Mucosa of stomach (tissue), 1 donor: ENCODE measurements at regions not wholly inside any gene's neighbourhood (a gene's known extent, or its start where the extent isn't known, plus 50 kb on each side); places are given as distances from the start of the nearest gene placed in this dataset.

Experiments used
- H3K27me3 ChIP-seq: one replicate; pipeline ENCODE4 v1.7.0; 2013; ENCODE audit warnings: mild to moderate bottlenecking, low read length; ENCODE audit not compliant: control insufficient read depth, insufficient read depth
- H3K36me3 ChIP-seq: one replicate; pipeline ENCODE4 v1.7.0; 2013; ENCODE audit warnings: low read length; ENCODE audit not compliant: control insufficient read depth, insufficient read depth
- H3K4me1 ChIP-seq: one replicate; pipeline ENCODE4 v1.7.0; 2013; ENCODE audit warnings: mild to moderate bottlenecking, low read length; ENCODE audit not compliant: control insufficient read depth, insufficient read depth
- H3K4me3 ChIP-seq: one replicate; pipeline ENCODE4 v1.7.0; 2013; ENCODE audit warnings: low read length
- H3K9ac ChIP-seq: one replicate; pipeline ENCODE4 v1.7.0; 2013; ENCODE audit warnings: mild to moderate bottlenecking, low read length, moderate library complexity
- H3K9me3 ChIP-seq: one replicate; pipeline ENCODE4 v1.7.0; 2013; ENCODE audit warnings: mild to moderate bottlenecking, low read length, moderate library complexity; ENCODE audit not compliant: control insufficient read depth
- donor health status: Pancreatic carcinoma.

DNA sequence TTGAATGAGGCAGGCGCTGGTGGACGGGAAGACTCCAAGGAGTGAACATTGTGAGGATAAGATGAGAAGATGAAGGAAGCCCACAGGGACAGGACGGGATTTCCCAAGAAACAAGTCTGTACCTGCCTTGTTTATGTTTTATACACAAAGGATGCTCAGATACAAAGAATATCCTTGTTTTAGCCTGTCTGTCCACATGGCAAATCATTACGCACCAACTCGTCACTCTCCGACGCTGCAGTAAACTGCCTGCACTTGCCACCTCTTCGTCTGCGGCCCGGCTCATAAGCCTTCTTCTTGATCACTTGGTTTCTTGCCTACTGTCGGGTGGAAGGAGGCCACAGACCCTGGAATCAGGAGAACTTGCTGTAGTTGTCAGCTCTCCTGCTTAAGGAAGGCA, 85.4 kb downstream of the CD83 start:
- Histone ChIP-seq H3K36me3 (no peaks in the 10 kb centered on the region), H3K9me3 (no peaks in the 10 kb centered on the region), H3K27me3 (no peaks in the 10 kb centered on the region), H3K9ac (no peak overlapping the region), H3K4me1 (peaks cover 7% of the 10 kb centered on the region), H3K4me3 (no peak overlapping the region)

DNA sequence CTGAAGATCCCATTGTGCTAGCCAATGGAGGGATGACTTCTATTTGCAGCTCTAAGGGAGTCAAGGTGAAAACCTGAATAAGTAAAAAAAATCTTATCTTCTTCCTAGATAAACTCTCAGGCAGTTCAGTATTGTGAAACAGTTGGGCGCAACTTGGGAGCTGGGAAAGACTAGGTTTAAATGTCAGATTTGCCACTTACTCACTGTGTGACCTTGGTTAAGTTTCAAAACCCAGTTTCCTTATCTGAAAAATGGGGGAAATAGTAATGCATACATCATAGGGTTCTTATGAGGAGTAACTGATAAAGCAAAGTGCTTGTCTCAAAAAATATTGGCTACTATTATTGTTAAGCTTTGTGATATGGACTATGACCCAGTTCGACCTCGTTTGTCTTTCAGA, 88.8 kb downstream of the CD83 start:
- Histone ChIP-seq H3K4me1 (peaks cover 9% of the 10 kb centered on the region), H3K27me3 (no peaks in the 10 kb centered on the region), H3K9me3 (no peaks in the 10 kb centered on the region), H3K9ac (no peak overlapping the region), H3K4me3 (no peak overlapping the region), H3K36me3 (no peaks in the 10 kb centered on the region)

DNA sequence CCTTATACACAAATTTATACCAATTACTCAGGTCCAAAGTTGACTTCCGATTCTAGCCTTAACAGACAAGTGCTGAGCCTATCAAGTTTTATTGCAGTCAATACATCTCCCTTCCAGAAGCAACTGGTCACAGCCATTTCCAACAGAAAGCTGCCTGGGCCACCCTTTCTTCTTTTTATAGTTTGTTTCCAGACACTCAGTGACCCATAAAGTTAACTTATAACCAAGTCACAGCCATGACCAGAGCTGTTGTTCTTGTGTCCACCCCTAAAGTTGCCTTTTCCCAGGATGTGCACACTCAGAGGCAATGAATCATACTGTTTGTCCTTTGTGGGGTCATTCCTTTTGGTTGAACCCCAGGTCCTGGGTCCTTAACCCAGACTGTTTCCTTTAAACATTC, 89.9 kb downstream of the CD83 start:
- Histone ChIP-seq H3K27me3 (no peaks in the 10 kb centered on the region), H3K36me3 (no peaks in the 10 kb centered on the region), H3K4me1 (peaks cover 18% of the 10 kb centered on the region), H3K9ac (no peak overlapping the region), H3K9me3 (no peaks in the 10 kb centered on the region), H3K4me3 (no peak overlapping the region)

DNA sequence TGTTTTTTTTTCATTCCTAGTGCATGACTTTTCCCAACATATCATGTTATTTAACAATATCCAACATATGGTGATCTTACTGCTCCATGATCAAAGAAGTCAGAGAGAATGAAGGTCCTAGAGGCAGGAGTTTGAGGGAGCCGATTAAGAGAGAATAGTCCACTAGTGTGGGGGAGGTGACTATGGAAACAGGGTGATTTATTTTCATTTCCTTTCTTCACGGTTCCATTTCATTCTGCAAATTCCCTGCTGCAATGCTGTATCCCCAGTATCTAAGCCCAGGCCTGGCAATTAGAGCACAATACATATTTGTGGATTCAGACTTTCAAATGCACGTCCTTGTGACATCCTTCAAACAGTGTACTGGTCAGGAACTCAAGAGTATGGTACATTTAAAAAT, 91.4 kb downstream of the CD83 start:
- Histone ChIP-seq H3K4me3 (no peak overlapping the region), H3K36me3 (no peaks in the 10 kb centered on the region), H3K4me1 (peaks cover 18% of the 10 kb centered on the region), H3K9me3 (no peaks in the 10 kb centered on the region), H3K9ac (no peak overlapping the region), H3K27me3 (no peaks in the 10 kb centered on the region)

DNA sequence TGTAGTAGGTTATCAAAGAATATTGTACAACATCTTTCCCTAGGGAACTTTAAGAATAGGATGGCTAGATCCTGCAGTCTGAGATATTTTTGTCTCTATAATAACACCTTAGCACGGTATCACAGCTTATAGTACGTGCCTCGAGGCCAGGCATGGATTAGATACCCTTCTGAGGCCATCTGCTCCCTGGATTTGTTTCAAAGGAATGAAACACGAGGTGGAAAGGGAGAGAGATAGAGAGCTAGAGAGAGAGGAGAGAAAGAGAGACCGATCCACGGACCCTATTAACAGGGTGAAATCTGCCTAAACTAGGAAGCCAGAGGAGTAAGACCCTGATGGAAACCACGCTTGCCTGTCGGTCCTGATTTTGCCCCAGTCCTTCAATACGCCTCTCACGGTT, 92.5 kb downstream of the CD83 start:
- H3K27me3 ChIP-seq = no peaks in the 10 kb centered on the region
- no peaks in the 10 kb centered on the region for H3K36me3 ChIP-seq
- peak overlapping the region; percentile 80 for H3K9ac ChIP-seq
- no peak overlapping the region for H3K4me3 ChIP-seq
- H3K9me3 ChIP-seq = no peaks in the 10 kb centered on the region
- H3K4me1 ChIP-seq = peaks cover 18% of the 10 kb centered on the region

DNA sequence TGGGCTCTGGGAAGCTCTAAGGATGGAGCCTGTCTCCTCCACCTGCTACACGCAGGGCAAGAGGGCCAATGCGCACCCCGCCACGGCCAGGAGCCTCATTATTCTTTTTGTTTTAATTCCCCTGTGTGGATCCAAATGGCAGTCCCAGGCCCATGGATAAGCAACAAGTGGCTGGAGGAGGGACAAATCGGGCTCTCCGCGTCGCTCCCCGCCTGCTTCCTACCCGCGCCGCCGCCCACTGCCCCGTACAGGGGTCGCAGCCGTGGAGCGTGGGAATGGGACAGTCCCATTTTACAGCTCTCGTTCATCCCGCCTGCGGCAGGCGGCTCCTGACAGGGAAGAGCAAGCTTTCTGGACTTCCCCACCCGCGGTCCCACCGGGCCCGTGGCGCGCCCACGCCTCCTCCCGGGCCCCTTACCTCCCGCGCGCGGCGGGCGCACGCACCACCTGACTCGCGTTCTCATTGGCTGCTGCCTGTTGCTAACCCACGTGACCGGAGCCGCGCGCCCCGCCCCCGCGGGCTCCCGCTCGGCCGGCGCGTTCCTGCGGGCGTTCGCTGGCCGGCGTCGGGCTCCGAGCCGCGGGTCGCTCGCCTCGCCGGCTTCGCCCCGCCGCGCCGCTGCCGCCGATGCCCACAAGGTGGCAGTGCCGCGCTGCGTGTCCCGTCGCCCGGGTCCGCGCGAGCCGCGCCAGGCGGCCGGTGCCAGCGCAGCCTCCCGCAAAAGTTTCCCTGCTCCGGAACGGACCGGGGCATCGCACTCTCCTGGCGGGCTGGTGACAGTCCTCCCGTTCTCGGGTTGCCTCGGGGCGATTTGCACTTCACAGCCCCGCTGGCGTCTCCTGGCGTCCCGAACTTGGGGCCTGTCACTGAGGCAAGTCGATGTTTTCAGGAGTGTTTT, 93.3 kb downstream of the CD83 start:
- Histone ChIP-seq H3K4me1 (peaks cover 18% of the 10 kb centered on the region), H3K27me3 (no peaks in the 10 kb centered on the region), H3K9me3 (no peaks in the 10 kb centered on the region), H3K9ac (peak overlapping the region; percentile 80), H3K36me3 (no peaks in the 10 kb centered on the region), H3K4me3 (peak overlapping the region; percentile 77)

DNA sequence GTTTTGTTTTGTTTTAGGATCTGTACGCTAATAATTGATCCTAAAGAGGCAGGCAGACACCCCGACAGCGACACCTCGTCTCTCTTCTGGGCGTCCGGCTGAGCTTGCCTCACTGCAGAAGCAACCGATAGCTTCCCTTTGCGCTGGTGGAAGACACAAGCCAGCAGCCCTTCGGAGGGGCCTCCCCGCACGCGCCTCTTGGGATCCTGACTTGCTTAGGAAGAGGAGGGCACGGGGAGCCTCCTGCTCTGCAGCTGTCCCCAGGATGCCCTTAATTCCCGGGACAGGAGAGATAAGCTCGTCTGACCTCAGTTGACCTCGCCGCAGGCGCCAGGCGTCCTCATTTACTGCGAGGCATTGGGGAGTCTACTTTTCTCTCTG, 94.0 kb downstream of the CD83 start:
- no peaks in the 10 kb centered on the region for H3K36me3 ChIP-seq
- H3K27me3 ChIP-seq = no peaks in the 10 kb centered on the region
- H3K4me1 ChIP-seq = peaks cover 13% of the 10 kb centered on the region
- H3K9me3 ChIP-seq = no peaks in the 10 kb centered on the region
- peak overlapping the region; percentile 77 for H3K4me3 ChIP-seq
- peak overlapping the region; percentile 72 for H3K9ac ChIP-seq

DNA sequence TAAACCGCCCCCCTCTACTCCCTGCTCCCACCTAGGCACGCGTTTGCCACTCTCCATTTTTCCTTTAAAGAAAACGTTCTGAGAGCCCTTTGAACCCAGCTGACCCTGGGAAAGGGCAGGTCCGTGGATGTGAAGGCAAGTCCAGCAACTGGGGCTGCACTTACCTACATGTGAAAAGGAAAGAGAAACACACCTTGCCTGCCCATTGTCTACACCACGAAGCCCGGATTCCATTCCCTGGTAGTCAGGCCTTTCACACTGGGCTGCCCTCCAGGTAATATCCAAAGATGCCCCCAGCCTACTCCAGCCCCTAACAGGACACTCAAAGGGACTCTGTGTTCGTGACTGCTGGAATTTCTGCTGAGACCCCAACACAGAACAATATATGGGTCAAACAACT, 94.4 kb downstream of the CD83 start:
- Histone ChIP-seq H3K9ac (peak overlapping the region; percentile 72), H3K4me1 (peaks cover 11% of the 10 kb centered on the region), H3K4me3 (no peak overlapping the region), H3K27me3 (no peaks in the 10 kb centered on the region), H3K9me3 (no peaks in the 10 kb centered on the region), H3K36me3 (no peaks in the 10 kb centered on the region)

DNA sequence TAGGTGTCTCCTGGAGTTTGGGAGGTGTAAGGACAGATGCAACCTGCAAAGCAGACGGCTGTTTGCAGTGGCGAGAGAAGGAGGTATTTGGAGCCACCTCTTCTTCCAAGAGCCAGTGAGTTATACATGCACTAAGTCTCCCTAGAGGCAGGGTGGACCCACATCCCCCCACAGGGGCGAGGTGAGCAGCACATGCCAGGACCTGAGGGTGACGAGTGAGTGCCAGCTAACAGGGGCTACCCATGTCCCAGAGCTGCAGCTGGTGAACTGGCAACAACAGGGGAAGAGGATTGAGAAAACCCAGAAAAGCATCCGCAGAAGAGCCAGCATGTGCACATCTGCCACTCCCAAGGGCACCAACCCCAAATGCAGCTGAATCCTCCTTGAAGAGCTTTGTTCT, 95.1 kb downstream of the CD83 start:
- H3K9me3 ChIP-seq = no peaks in the 10 kb centered on the region
- no peaks in the 10 kb centered on the region for H3K27me3 ChIP-seq
- H3K36me3 ChIP-seq = no peaks in the 10 kb centered on the region

DNA sequence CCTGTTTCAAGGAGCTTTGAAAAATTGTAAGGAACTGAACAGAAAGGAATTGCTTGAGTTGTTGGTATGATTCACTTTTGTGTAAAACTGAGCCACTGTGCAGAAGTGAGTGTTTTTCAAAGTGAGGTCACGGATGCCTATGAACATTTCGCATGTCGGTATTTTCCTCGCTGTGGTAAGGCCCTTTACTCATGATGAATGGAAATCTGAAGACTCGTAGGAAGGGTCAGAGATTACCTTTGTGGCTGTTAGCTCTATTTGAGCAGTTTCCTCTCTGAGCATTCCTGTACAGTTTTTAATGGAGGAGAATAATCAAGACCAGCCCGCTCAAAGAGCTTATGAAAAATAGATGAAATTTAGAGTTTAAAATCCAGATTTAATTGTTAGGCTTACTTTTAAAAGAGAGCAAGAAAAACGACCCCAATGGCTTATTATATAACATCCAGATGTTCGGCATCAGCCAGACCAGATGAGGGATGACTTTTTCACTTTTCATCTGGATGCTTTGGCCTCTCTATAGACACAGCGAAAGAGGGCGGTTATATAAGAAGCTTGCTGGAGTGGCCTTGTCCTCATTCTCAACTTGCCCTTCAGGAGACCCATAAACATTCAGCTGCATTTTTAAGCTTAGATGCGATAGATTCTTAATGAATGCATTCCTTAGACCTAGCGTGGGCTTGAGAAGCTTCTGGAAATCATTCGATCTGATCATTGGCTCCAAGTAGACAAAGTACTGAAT, 99.5 kb downstream of the CD83 start:
- no peaks in the 10 kb centered on the region for H3K36me3 ChIP-seq
- H3K4me3 ChIP-seq = no peak overlapping the region
- H3K27me3 ChIP-seq = no peaks in the 10 kb centered on the region
- peaks cover 12% of the 10 kb centered on the region for H3K4me1 ChIP-seq
- H3K9me3 ChIP-seq = no peaks in the 10 kb centered on the region
- no peak overlapping the region for H3K9ac ChIP-seq

More for the DNA sequence above, 95.1 kb downstream of the CD83 start:
- Histone ChIP-seq H3K4me3 (no peak overlapping the region), H3K9ac (no peak overlapping the region), H3K4me1 (peaks cover 15% of the 10 kb centered on the region)

DNA sequence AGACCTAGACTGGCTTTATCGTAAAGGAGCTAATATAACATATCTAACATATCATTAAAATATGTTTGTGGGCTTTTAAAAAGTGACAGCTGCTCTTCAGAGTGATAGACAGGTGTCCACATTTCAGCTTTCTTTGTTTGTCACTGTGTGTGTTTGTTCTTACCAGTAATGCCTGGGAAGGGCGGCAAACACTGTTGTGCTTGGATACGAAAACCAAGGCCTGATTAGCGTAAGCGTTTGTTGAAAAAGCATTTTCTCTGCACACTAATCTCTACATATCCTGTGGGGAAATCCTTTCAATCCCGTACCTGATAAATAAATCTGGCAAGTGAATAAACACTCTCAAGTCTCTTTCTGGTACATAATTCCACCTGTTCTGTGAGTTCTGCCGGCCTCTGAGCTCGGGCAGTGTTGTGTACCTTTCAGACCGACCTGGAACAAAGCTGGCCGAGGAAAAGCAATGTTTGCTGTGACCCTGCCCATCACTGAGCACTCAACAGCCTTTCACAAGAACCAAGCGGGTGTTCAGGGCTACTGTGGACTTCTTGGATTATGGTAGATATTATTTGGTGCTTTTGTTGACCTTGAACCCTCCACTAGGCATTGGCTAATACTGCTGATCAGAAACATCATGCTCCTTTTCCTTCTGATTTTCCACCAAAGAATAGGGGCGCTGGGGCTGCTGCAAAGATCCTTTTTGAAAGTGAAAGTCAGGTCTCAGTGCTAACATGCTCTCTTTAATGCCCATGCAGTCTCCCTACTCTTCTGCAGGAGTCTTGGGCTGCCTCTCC, 100.4 kb downstream of the CD83 start:
- H3K4me1 ChIP-seq = peaks cover 10% of the 10 kb centered on the region
- H3K36me3 ChIP-seq = no peaks in the 10 kb centered on the region
- H3K27me3 ChIP-seq = no peaks in the 10 kb centered on the region
- no peaks in the 10 kb centered on the region for H3K9me3 ChIP-seq
- H3K4me3 ChIP-seq = no peak overlapping the region
- H3K9ac ChIP-seq = peak overlapping the region; percentile 19

DNA sequence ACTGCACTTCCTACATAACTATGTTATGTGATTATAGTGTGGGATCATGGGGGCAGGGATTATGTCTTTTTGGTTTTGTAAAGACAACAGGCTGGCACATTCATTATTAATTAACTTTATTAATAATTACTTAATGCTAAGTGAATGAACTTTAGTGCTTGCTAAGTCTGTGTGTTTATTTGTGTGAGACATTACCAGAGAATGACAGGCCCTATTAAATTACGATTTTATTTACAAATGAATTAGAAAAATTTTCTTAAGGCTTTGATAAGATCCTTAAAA, 100.9 kb downstream of the CD83 start:
- Histone ChIP-seq H3K36me3 (no peaks in the 10 kb centered on the region), H3K9me3 (no peaks in the 10 kb centered on the region), H3K4me3 (no peak overlapping the region), H3K9ac (no peak overlapping the region), H3K4me1 (peaks cover 10% of the 10 kb centered on the region), H3K27me3 (no peaks in the 10 kb centered on the region)
